ENCODE measurements at regions not wholly inside any gene's neighbourhood (a gene's known extent, or its start where the extent isn't known, plus 50 kb on each side); places are given as distances from the start of the nearest gene placed in this dataset.
"Not testable (repeated sequence)": the region's sequence is repeated elsewhere in the genome, so short reads cannot be mapped to it uniquely, and the experiment has no call there.

DNA sequence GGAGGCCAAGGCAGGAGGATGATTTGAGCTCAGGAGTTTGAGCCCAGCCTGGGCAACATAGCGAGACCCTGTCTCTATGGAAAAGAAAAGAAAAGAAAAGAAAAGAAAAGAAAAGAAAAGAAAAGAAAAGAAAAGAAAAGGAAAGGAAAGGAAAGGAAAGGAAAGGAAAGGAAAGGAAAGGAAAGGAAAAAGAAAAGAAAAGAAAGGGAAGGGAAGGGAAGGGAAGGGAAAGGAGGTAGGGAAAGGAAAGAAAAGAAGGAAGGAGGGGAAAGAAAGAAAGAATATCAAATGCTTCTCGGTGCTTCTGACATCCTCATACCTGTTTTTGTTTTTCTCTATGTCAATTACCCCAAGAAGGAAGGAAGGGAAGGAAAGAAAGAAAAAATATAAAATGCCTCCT, 181.2 kb upstream of the GRIA3 start:
- DNase-seq (ENCODE audit: low read depth in 2 of 3, low spot score in 2 of 3) = not testable (repeated sequence)

DNA sequence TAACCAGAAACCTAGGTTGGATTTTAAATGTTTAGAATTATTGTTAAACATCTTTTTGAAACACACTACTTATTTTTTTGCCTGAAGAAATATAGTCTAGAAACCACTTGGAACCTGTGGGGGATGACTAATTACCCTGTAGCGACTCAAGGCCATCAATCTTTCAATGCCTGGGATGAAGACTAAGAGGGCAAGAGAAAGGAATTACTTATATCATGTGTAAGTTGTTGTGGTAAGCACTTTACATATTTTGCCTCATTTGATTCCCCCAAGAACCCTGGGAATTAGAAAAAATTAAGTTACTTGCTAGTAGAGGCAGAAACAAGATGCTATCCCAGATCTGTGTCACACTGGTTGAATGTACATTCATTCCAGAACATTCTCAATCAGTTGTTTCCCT, 170.9 kb upstream of the GRIA3 start:
- no peak for DNase-seq (ENCODE audit: low read depth in 2 of 3, low spot score in 2 of 3)

DNA sequence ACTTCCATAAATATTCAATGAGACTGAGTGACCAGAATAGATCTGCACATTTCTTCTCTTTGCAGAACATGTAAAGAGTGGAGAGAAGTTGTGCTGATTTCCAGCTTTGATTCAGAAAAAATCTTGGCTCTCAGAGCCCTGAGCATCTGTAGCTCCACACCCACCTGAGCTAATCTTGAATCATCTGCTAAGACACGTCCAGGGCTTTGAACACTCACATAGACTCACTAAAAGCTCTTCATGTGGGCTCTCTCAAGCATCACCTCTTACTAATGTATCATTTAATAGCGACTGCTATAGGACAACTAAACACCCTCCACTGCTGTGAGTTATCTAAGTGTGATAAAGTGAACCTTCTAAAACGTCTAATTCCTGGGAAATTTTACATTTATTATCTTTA, 147.7 kb upstream of the GRIA3 start:
- no peak for DNase-seq (ENCODE audit: low read depth in 2 of 3, low spot score in 2 of 3)

GRCh38 chrX:123049071-123049625, 134.9 kb upstream of the GRIA3 start:
- DNase-seq (ENCODE audit: low read depth in 2 of 3, low spot score in 2 of 3) = no peak

DNA sequence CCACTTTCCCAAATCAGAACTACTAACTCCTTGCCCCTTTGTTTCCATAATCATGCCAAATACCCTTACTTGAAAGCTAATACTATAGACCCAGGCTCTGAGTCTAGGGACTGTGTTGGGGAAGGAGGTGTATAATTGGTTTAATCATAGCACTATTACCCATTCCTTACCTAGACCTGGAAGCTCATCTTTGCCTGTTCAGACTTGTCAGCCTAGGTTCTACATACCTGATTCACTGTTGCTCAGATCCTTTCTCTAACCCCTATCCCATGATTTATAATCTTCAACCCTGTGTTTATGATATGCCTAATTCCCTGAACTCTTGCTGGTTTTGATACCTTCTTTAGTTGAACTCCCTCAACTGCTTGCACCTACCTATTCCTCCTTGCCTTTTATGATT, 123.1 kb upstream of the GRIA3 start:
- DNase-seq (ENCODE audit: low read depth in 2 of 3, low spot score in 2 of 3) = no peak

DNA sequence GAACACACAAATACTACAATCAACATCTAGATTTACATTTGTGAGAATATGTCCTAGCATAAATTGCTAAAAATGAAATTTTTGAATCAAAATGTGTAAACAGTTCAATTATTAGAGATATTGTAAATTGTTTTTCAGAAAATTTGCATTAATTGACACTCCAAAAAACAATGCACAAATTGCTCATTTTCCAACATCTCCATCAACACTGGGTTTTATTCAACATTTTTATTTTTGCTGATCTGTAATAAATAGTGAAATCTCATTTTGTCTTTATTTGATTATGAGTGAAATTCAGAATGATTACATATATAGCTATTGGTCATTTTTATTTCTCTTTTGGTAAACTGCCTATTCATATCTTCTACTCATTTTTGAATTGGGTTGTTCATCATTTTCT, 120.0 kb upstream of the GRIA3 start:
- DNase-seq (ENCODE audit: low read depth in 2 of 3, low spot score in 2 of 3) = no peak

- no peak for DNase-seq (ENCODE audit: low read depth in 2 of 3, low spot score in 2 of 3)
Measured at GRCh38 chrX:123072686-123073385, 111.2 kb upstream of the GRIA3 start.

GRCh38 chrX:123075947-123076561, 108.0 kb upstream of the GRIA3 start:
- no peak for DNase-seq (ENCODE audit: low read depth in 2 of 3, low spot score in 2 of 3)

DNA sequence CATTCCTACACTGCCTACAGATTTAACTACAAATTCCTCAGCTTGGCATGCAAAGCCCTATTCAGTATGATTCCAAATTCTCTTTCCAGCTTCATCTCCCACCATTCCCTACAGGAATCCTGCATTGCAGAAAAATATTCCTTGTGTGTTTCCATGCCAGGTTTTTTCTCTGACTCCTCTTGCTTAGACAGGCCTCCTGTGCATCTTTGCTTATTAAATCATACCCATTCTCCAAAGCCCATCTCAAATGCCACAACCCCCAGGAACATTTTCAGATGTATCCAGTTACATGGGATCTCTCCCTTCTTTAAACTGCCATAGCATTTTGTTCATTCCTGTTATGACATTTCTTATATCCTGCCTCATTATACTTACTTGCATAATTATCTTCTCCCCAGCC, 106.4 kb upstream of the GRIA3 start:
- no peak for DNase-seq (ENCODE audit: low read depth in 2 of 3, low spot score in 2 of 3)

- DNase-seq (ENCODE audit: low read depth in 2 of 3, low spot score in 2 of 3) = no peak
Measured at GRCh38 chrX:123080065-123080464, 104.0 kb upstream of the GRIA3 start.

DNA sequence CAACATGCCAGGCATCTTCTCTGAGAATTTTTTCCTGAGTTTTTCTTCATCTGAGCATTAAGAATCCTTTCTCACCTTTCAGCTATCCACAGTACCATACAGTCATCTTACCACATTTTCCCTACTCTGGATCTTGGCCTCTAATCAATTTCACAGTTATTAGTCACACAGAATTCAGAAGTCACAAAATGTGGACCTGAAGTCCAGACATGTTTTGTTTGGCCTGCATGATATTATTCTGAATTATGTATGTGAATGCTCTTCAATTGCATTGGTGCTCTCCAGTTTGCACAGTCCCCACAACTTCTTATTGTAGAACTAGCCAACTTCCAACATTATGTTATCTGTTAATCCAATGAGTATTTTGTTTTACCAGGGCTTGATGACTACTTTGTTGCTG, 102.3 kb upstream of the GRIA3 start:
- DNase-seq (ENCODE audit: low read depth in 2 of 3, low spot score in 2 of 3) = no peak

DNA sequence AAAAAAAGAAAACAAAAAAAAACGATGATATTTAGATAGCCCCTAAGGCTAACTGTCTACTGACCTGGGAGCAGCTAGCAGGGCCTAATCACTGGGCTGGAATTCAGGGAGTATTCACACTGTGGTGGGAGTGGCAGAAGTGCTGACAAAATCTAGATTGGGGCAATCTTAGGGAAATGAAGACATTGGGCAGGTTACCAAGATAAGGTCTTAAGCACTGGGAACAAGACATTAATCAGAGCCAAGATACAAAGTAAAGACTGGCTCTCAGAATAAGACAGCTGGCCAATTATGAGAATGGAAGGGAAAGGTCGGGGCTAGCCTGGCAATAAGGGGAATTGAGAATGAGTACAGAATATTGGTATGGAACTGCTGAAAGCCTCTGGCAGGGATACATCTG, 100.2 kb upstream of the GRIA3 start:
- DNase-seq (ENCODE audit: low read depth in 2 of 3, low spot score in 2 of 3) = no peak

- no peak for DNase-seq (ENCODE audit: low read depth in 2 of 3, low spot score in 2 of 3)
Measured at GRCh38 chrX:123084797-123085196, 99.3 kb upstream of the GRIA3 start.

DNA sequence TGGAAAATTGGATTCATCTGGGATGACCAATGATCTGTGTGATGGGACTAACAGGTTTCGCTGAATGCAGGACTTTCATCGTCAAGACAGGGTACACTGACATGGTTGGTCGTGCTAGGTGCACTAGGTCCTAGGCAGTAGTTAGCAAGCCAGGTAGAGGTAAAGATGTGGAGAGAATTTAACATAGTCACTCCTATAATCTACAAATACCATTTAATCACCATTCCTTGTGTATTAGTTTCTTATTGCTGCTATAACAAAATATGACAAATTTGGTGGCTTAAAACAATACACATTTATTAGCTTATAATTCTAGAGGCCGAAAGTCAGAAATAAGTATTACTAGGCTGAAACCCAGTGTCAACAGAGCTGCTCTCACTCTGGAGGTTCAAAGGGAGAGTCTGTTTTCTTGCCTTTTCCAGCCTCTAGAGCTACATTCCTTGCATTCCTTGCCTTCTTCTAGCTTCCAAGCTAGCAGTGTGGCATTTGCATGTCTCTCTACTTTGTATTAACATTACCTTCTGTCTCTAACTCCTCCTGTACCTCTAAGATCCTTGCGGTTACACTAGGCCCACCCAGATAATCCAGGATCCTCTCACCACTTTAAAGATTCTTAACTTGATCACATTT, 98.7 kb upstream of the GRIA3 start:
- no peak for DNase-seq (ENCODE audit: low read depth in 2 of 3, low spot score in 2 of 3)

- no peak for DNase-seq (ENCODE audit: low read depth in 2 of 3, low spot score in 2 of 3)
Measured at GRCh38 chrX:123086768-123087167, 97.3 kb upstream of the GRIA3 start.

- no peak for DNase-seq (ENCODE audit: low read depth in 2 of 3, low spot score in 2 of 3)
Measured at GRCh38 chrX:123087326-123087725, 96.8 kb upstream of the GRIA3 start.

DNA sequence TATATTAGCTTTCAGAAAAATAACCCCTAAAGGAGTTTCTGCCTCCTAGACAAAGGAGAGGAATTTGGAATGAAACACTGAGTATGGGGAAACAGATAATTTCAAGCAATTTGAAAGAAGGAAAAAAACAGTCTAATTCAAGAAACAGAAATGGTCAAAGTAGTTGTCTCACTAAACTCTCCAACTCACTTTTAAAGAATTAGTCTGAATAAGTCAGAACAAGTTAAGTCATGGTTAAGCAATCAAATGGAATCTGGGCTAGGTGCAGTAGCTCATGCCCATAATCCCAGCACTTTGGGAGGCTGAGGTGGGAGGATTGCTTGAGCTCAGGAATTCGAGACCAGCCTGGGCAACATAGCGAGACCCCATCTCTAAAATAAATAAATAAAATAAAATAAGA, 95.7 kb upstream of the GRIA3 start:
- DNase-seq (ENCODE audit: low read depth in 2 of 3, low spot score in 2 of 3) = no peak

- no peak for DNase-seq (ENCODE audit: low read depth in 2 of 3, low spot score in 2 of 3)
Measured at GRCh38 chrX:123088930-123089329, 95.1 kb upstream of the GRIA3 start.

DNA sequence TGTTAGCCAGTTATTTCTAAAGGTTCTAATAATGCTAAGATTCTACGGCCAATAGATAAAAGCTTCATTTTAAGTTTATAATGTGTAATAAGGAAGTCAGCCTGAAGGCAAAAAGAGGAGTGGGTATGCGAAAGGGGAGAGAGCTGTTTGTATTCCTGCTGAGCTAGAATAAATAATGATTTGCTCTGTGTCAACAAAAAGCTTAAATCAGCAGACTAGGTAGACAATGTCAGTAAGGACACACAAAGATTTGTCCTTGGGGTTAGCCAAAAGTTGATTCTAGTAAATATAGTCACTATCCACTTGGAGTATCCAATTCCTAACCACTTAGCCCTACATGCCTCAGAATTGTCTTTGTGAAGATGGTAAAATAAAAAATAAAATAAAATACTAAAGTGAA, 90.3 kb upstream of the GRIA3 start:
- DNase-seq (ENCODE audit: low read depth in 2 of 3, low spot score in 2 of 3) = no peak

GRCh38 chrX:123108513-123109427, 75.3 kb upstream of the GRIA3 start:
- no peak for DNase-seq (ENCODE audit: low read depth in 2 of 3, low spot score in 2 of 3)

DNA sequence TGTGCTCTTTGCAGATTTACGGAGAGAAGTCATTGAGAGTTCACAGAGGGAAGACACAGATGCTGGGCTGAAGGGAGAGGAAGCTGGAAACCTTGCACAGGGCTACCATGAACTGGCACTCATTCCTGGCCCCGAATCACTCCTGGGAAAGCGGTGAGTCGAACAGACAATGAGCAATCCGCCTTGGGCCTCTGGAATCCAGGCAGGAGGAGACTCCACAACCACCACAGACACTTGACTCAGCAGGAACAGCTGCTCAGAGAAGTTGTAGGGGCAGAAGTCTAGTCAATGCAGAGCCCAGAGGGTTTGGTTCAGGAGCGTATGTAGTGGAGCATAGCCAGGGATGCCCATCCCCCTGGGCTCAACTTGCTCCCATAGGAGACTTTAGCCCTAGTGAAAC, 62.8 kb upstream of the GRIA3 start:
- DNase-seq (ENCODE audit: low read depth in 2 of 3, low spot score in 2 of 3) = no peak

All from hematopoietic multipotent progenitor cell (in vitro differentiated cells).